ENCODE measurements at regions not wholly inside any gene's neighbourhood (a gene's known extent, or its start where the extent isn't known, plus 50 kb on each side); places are given as distances from the start of the nearest gene placed in this dataset.

- DNase-seq = no peak
Measured at GRCh38 chr20:57070296-57070695, 196.1 kb downstream of the BMP7 start.

DNA sequence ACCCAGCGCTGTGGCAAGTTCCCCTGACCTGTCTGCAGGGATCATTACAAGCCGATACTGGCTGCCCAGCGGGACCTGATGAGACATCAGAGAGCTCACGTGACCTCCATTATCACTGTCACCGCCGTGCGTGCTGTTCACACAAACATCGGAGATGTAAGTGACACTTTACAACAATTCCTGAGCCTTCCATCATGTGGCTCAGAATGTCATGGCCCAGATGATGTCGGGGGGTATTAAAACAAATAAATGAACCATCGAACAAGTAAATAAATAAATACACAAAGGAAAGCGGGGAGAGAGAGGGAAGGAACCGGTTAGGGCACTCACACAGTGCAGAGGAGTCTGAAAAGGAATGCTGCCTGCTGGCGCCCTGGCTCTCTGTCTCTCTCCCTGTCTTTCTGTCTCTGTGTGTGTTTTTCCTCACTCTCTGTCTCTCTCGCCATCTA lies 195.1 kb downstream of the BMP7 start:
- DNase-seq = no peak

DNA sequence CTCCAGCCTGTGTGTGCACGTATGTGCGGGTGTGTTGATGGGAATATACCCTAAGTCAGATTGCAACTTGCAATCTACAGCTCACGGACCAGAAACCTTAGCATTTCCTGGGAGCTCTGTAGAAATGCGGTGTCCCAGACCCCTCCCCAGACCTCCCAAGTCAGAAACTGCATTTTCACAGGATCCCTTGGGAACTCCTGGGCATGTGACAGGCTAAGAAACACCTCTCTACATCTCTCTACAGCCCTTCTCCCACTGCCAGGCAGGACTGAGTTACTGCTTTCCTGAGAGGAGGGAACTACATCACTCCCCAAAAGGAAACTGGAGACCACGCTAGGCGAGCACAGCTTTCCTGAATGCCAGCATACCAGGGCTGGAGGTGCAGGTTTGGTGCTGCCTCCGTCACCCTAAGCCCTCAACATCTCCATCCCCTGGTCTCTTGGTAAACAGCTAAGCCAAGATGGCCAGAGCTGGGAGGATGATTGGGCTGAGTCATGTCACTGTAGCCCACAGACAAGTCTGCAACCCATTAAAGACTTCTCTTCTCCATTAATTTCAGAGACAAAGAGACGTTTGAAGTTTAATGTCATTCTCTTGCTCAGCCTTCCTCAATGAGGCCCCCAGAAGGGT lies 194.4 kb downstream of the BMP7 start:
- DNase-seq = no peak

- no peak for DNase-seq
Measured at GRCh38 chr20:57073402-57073801, 193.0 kb downstream of the BMP7 start.

GRCh38 chr20:57074386-57074785 lies 192.1 kb downstream of the BMP7 start:
- DNase-seq = no peak

GRCh38 chr20:57075181-57075580 lies 191.3 kb downstream of the BMP7 start:
- DNase-seq = no peak

GRCh38 chr20:57075603-57076002 lies 190.8 kb downstream of the BMP7 start:
- DNase-seq = no peak

DNA sequence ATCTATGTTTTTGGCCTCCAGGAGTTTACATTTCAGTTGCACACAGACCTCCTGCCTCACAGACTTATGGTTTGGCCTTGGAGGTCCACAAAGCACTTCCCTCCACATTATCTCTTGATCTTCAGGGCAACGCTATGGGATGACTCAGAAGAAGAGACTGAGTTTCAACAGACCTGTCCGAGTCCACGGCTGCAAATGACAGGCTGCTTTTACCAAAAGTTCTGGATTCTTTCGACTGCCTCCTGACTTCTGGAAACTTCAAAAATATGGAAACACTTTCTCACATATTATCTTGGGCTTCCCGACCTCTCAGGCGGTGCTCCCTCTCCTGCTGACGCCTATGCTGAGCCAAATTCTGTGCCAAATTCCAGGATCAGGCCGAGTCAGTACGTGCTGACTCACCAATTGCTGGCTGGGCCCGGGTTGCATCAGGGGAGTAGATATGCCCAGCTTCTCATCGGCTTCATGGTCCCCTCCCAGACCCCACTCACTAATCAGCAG lies 190.2 kb downstream of the BMP7 start:
- DNase-seq = no peak

DNA sequence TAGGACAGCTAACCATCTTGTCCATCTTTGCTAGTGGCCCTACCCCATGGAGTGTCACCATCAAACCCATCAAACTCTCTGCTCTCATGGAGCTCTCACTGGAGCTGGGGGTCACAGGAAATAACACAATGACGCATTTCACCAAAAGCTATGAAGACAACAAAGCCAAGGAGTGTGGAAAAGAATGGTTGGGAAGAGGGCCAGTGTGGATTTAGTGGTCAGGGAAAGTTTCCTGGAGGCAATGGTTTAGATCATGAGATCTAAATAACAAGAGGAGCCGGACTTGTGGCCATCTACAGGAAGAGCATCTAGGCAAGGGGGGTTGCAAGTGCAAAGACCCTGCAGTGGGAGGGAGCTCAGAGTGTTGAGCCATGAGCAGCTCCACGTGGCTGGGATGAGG lies 189.5 kb downstream of the BMP7 start:
- DNase-seq = no peak

- DNase-seq = no peak
Measured at GRCh38 chr20:57078116-57078515, 188.3 kb downstream of the BMP7 start.

DNA sequence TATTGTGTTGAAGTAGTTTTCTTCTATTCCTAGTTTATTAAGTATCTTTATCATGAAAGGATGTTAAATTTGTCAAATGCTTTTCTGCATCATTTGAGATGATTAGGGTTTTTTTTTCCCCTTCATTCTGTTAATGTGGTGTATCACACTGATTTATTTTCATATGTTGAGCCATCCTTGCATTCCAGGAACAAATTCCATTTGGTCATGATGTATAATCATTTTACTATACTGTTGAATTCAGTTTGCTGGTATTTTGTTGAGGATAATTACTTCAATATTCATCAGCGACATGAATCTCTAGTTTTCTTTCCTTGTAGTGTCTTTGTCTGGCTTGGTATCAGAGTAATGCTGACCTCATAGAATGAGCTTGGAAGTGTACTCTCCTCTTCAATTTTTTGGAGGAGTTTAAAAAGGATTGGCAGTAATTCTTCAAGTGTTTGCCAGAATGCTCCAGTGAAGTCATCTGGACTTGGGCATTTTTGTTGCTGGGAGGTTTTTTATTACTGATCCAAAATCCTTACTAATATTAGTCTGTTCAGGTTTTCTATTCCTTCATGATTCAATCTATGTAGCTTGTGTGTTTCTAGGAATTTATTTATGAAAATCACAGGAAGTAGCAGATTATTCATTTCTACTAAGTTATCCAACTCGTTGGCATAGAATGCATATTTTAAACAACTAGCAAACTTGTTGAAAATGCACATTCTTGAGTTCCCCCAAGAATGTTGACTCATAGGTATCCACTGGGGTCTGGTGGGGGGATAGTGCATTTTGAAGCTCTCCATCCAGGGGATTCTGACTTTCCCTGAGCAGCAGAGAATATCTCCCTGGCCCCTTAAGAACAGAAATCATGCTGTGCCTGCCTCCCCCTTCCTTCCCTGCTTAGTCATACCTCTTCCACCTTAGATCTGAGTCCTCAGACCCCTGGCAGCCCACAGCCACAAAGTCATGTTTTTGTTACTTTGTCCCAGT lies 187.1 kb downstream of the BMP7 start:
- DNase-seq = no peak

- DNase-seq = no peak
Measured at GRCh38 chr20:57080796-57081195, 185.6 kb downstream of the BMP7 start.

DNA sequence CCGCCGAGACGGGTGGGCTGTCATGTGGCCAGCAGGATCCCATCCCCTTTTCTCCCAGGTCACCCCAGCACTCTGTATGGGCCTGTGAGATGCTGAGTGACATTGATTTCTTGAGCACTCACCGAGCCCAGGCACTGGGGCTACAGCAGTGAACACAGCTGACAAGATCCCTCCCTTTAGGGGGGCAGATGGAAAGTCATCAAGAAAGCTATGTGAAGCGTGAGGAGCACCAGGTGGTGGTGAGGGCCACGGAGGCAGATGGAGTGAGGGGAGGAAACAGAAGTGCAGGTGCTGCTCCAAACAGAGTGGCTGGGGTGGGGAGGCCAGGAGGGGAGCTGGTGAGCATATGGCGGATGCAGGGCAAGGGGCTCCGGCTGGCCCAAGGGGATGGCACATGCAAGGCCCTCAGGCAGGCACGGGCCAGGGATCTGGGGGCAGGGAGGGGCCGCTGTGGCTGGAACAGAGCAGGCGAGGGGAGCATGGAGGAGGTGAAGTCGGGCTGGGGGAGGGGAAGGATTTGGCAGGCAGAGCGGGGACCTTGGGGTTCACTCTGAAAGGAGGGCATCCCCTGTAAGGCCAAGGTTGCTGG lies 184.0 kb downstream of the BMP7 start:
- no peak for DNase-seq

GRCh38 chr20:57083072-57083471 lies 183.4 kb downstream of the BMP7 start:
- DNase-seq = no peak

DNA sequence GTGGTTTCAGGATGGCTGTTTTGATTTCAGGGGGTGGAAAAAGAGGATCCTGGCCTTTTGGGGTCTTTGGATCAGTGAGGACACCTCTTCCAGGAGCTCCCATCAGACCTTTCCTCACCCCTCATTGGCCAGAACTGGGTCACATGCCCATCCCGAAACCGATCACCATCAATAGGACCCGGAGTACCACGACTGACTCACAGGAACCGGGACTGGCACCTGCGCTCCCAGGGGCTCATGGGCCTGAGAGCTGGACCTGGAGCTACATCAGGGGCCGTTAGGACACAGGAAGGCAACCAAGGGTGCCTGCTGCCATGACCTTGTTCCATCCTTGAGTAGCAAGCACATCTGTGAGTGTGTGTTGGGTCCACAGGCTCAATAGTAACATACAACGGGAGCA lies 180.4 kb downstream of the BMP7 start:
- DNase-seq = no peak

DNA sequence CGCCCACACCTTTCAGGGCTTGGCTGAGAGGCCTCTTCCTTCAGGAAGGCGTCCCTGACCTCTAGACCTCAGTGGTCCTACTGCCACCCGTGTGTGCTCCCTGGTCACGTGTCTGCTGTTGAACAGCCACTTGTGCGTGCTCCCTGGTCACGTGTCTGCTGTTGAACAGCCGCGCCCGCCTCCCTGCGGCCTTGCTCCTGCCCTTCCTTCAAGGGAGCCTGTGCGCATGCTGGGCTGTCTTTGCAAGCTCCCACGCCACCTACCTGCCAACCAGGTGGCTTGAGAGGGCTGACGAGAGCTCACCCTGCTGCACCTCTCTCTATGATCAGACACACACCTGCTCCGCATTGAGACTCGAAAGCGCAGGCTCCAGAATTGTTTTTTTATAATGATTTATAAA lies 179.3 kb downstream of the BMP7 start:
- DNase-seq = no peak

DNA sequence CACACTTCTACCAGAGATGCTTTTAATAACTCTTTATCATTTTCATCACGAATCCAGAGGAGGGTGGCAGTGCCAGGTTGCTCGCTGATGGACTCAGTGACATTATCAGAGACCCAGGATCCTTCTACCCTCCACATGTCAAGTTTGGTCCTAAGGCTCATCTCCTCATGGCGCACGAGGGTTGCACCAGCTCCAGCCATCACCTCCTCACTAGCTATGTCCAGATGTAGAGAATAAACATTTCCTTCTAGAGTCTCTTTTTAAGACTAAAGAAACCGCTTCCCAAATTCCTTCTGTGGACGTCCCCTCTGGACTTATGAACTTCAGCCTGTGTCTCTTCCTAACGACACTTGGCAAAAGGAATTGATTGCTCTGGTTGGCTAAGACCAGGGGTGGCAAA lies 178.7 kb downstream of the BMP7 start:
- no peak for DNase-seq

- DNase-seq = no peak
Measured at GRCh38 chr20:57088436-57088835, 178.0 kb downstream of the BMP7 start.

- peak; percentile 32 to 38 for DNase-seq
Measured at GRCh38 chr20:57089699-57090144, 176.7 kb downstream of the BMP7 start.

DNA sequence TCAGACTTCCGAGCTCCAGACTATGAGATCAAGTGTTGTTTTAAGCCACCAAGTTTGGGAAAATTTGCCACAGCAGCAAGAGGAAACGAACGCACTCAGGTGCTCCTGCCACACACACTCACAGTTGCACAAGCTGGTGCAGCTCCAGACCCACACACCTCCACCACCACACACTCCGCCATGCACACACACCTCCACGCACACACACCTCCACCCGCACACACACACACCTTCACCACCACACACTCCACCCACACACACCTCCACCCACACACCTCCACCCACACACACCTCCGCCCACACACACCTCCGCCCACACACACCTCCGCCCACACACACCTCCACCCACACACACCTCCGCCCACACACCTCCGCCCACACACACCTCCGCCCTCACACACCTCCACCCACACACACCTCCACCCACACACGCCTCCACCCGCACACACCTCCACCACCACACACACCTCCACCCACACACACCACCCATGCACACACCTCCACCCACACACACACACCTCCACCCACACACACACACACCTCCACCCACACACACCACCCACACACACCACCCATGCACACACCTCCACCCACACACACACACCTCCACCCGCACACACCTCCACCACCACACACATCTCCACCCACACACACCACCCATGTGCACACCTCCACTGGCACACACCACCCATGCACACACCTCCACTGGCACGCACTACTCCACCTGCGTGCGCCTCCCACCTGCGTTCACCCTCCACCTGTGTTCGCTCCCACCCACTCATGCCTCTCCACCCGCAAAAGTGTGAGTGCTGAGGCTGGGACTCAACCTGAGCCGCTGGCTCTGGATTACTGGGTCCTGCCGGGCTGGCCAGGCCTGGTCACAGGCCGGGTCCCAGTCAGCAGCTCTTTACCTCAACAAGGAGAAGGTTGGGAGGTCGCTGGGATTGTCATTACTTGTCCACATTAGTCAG lies 175.6 kb downstream of the BMP7 start:
- DNase-seq = no peak

DNA sequence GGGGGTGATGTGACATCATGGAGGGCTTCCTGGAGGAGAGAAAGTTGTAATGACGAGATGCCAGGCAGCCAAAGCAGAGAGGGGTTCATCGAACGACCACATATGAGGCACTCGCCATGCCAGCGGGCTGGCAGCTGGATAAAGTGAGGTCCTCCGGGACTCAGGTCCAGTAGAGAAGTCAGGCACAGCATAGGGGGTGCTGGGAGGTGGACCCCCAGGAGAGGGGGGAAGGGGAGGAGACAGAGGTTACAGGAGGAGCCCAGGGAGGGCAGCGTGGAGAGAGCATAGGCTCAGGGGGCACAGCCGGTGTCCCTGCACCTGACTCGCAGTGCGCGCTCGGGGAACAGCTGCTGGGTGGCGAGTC lies 174.7 kb downstream of the BMP7 start:
- DNase-seq = no peak

DNA sequence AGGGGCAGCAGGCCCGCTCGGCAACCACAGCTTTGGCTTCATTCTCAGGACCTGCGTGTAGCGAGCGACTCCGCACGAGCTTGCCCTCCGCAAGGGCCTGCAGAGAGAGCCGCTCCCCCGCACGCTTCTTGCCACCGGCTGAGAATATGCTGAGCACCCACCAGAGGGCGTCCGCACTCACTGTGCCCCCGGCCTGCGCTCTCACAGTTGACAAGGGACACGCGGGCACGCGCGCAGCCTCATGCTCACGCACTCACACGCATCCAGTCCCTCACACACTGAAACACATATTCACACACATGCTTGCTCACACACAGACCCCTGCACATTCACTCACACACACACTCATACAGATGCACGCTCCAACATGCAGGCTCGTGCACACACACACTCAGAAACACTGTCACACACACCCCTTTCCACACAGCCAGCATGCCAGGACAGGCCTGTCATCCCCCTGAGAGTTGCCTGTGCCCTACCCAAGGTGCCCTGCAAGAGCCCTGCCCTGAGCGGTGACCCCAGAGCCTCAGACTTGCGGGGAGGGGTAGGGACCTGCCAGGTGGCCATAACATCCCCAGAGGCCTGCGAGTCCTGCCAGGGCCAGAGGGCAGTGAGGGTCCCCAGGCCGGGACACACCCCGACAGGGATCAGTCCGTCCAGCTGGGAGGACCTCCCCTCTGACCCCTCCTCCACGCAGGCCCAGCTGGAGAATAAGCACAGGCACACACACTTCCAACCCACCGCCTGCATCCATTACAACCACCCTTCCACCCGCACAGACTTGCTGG lies 174.1 kb downstream of the BMP7 start:
- DNase-seq = peak; percentile 16 to 32

All from activated CD4-positive, alpha-beta T cell treated with anti-CD3 and anti-CD28 coated beads, Interleukin-2, amount 50 U/mL, for 4 hours (primary cell).